Mesendoderm (in vitro differentiated cells): ENCODE measurements at regions not wholly inside any gene's neighbourhood (a gene's known extent, or its start where the extent isn't known, plus 50 kb on each side); places are given as distances from the start of the nearest gene placed in this dataset.
A peak's percentile ranks its signal among the peaks of the same experiment; 100 is the strongest.

Experiments used
- DNase-seq: peaks from one replicate; pipeline ENCODE4 v3.0.0; 2013
- H2AK5ac ChIP-seq: 2 replicates; pipeline ENCODE4 v1.6.1; 2013; ENCODE audit warnings: low read length, inconsistent platforms
- H2BK120ac ChIP-seq: 2 replicates; pipeline ENCODE4 v1.6.1; 2013; ENCODE audit warnings: low read depth, mild to moderate bottlenecking, low read length, moderate library complexity, mixed read lengths
- H2BK15ac ChIP-seq: replicated peaks from 2 replicates; pipeline ENCODE4 v1.6.1; 2013; ENCODE audit warnings: low read depth, mild to moderate bottlenecking, moderate library complexity
- H2BK5ac ChIP-seq: 2 replicates; pipeline ENCODE4 v1.6.1; 2013; ENCODE audit warnings: low read length, inconsistent platforms
- H3K18ac ChIP-seq: 2 replicates; pipeline ENCODE4 v1.6.1; 2013; ENCODE audit warnings: mild to moderate bottlenecking, low read length, mixed read lengths
- H3K23ac ChIP-seq: one replicate; pipeline ENCODE4 v1.6.1; 2013; ENCODE audit warnings: low read length
- H3K27ac ChIP-seq: 2 replicates; pipeline ENCODE4 v1.5.1; 2013; ENCODE audit warnings: low read depth, mild to moderate bottlenecking, inconsistent platforms, low read length, moderate library complexity
- H3K27me3 ChIP-seq: 2 replicates; pipeline ENCODE4 v1.6.1; 2013; ENCODE audit warnings: low read length, control low read depth, mild to moderate bottlenecking, inconsistent platforms; ENCODE audit not compliant: insufficient read depth, poor library complexity
- H3K36me3 ChIP-seq: 2 replicates; pipeline ENCODE4 v1.6.1; 2013; ENCODE audit warnings: low read length, inconsistent platforms; ENCODE audit not compliant: control insufficient read depth, insufficient read depth
- H3K4ac ChIP-seq: one replicate; pipeline ENCODE4 v1.6.1; 2013; ENCODE audit warnings: low read depth, mild to moderate bottlenecking, low read length, moderate library complexity
- H3K4me1 ChIP-seq: 2 replicates; pipeline ENCODE4 v1.6.1; 2013; ENCODE audit warnings: low read depth, low read length, inconsistent platforms; ENCODE audit not compliant: control insufficient read depth
- H3K4me2 ChIP-seq: 2 replicates; pipeline ENCODE4 v1.6.1; 2013; ENCODE audit warnings: low read length
- H3K4me3 ChIP-seq: 2 replicates; pipeline ENCODE4 v1.5.1; 2013; ENCODE audit warnings: mild to moderate bottlenecking, low read length
- H3K56ac ChIP-seq: one replicate; pipeline ENCODE4 v1.6.1; 2013; ENCODE audit warnings: low read length
- H3K79me1 ChIP-seq: 2 replicates; pipeline ENCODE4 v1.6.1; 2013; ENCODE audit warnings: low read length, inconsistent platforms
- H3K79me2 ChIP-seq: 2 replicates; pipeline ENCODE4 v1.6.1; 2013; ENCODE audit warnings: mild to moderate bottlenecking, low read length; ENCODE audit not compliant: control insufficient read depth, insufficient read depth
- H3K9ac ChIP-seq: 2 replicates; pipeline ENCODE4 v1.6.1; 2013; ENCODE audit warnings: low read length, inconsistent platforms
- H4K5ac ChIP-seq: one replicate; pipeline ENCODE4 v1.6.1; 2013; ENCODE audit warnings: low read length
- H4K8ac ChIP-seq: one replicate; pipeline ENCODE4 v1.6.1; 2013; ENCODE audit warnings: low read depth, mild to moderate bottlenecking, control low read depth, low read length, moderate library complexity
- WGBS: extraction: QIAGEN DNeasy Blood & Tissue Kit; methylation state at CpG from one replicate; pipeline ENCODE4 v1.1.7; 2013; ENCODE audit warnings: low lambda C conversion rate, missing lambda C conversion rate; ENCODE audit not compliant: insufficient coverage; ENCODE audit errors: extremely low coverage; 5-methylcytosine and 5-hydroxymethylcytosine counted together

DNA sequence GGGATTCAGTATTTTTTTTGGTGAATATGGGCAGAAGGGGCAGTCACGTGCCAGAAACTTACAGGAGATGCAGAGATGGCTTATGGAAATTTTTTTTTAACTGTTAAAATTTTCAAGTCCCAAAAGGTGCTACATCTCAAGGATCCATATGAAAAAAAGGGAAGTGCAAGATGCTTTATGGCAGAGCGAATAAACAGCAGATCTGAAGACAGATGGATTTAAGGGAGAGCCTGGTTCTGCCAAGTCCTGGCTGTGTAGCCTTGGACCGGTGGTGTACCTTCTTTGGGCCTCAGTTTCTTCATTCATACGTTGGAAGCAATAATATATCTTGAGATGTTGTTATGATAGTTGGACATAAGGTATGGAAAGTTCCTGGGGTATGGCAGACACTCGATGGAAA lies 91.5 kb upstream of the ARRDC4 start:
- no peak overlapping the region for H2BK5ac ChIP-seq
- no peak overlapping the region for H3K27ac ChIP-seq
- H3K79me1 ChIP-seq, result no peaks in the 10 kb centered on the region
- no peak overlapping the region for H3K18ac ChIP-seq
- no peak overlapping the region for H4K5ac ChIP-seq
- no peak overlapping the region for H2BK120ac ChIP-seq
- no peak overlapping the region for H2BK15ac ChIP-seq
- no peak overlapping the region for H3K23ac ChIP-seq
- H3K4me2 ChIP-seq, result no peak overlapping the region
- H3K79me2 ChIP-seq, result no peaks in the 10 kb centered on the region
- no peaks in the 10 kb centered on the region for H3K27me3 ChIP-seq
- no peak overlapping the region for H4K8ac ChIP-seq
- no peak for DNase-seq
- H3K9ac ChIP-seq, result no peak overlapping the region
- H3K56ac ChIP-seq, result no peak overlapping the region
- no peak overlapping the region for H3K4me3 ChIP-seq
- H3K4ac ChIP-seq, result no peak overlapping the region
- no CpG with 5 or more reads among the region's 5 CpGs for WGBS
- no peaks in the 10 kb centered on the region for H3K36me3 ChIP-seq
- no peaks in the 10 kb centered on the region for H3K4me1 ChIP-seq
- H2AK5ac ChIP-seq, result no peak overlapping the region

DNA sequence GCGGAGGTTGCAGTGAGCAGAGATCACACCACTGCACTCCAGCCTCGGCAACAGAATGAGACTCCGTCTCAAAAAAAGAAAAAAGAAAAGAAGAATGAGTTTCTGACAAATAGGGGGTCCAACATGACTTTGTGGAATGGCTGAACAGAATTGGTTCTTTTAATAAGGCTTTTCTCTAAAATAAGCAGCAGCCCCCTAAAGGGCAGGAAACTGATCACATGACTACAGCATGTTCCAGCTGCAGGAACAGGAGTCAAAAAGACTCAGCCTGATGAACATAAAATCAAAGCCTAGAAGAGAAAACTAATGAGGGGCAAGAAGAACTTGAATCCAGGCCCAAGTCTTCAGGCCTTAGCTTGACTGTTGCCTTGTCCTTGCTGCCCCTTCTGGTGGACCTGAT lies 89.7 kb upstream of the ARRDC4 start:
- no peak overlapping the region for H3K4ac ChIP-seq
- no peak overlapping the region for H3K9ac ChIP-seq
- no peaks in the 10 kb centered on the region for H3K79me1 ChIP-seq
- no peak overlapping the region for H2AK5ac ChIP-seq
- H3K18ac ChIP-seq, result no peak overlapping the region
- no peak overlapping the region for H3K27ac ChIP-seq
- no peak overlapping the region for H4K5ac ChIP-seq
- no peaks in the 10 kb centered on the region for H3K27me3 ChIP-seq
- no peak overlapping the region for H3K23ac ChIP-seq
- H3K4me2 ChIP-seq, result no peak overlapping the region
- no peak overlapping the region for H2BK15ac ChIP-seq
- no peak overlapping the region for H2BK5ac ChIP-seq
- no peak overlapping the region for H3K4me3 ChIP-seq
- no peak overlapping the region for H4K8ac ChIP-seq
- no peaks in the 10 kb centered on the region for H3K79me2 ChIP-seq
- H3K4me1 ChIP-seq, result no peaks in the 10 kb centered on the region
- no peak overlapping the region for H3K56ac ChIP-seq
- no CpG with 5 or more reads among the region's 3 CpGs for WGBS
- no peak overlapping the region for H2BK120ac ChIP-seq
- DNase-seq, result no peak
- H3K36me3 ChIP-seq, result no peaks in the 10 kb centered on the region

GRCh38 chr15:97874139-97874538 lies 86.4 kb upstream of the ARRDC4 start:
- no CpG with 5 or more reads among the region's 12 CpGs for WGBS
- no peak overlapping the region for H3K18ac ChIP-seq
- no peaks in the 10 kb centered on the region for H3K36me3 ChIP-seq
- H3K9ac ChIP-seq, result no peak overlapping the region
- H3K4me3 ChIP-seq, result no peak overlapping the region
- H3K4me2 ChIP-seq, result no peak overlapping the region
- DNase-seq, result peak; percentile 12
- H4K5ac ChIP-seq, result no peak overlapping the region
- H3K4me1 ChIP-seq, result no peaks in the 10 kb centered on the region
- no peak overlapping the region for H4K8ac ChIP-seq
- no peaks in the 10 kb centered on the region for H3K27me3 ChIP-seq
- H2BK15ac ChIP-seq, result no peak overlapping the region
- no peak overlapping the region for H2BK120ac ChIP-seq
- no peak overlapping the region for H3K4ac ChIP-seq
- no peaks in the 10 kb centered on the region for H3K79me1 ChIP-seq
- H3K56ac ChIP-seq, result no peak overlapping the region
- H3K79me2 ChIP-seq, result no peaks in the 10 kb centered on the region
- no peak overlapping the region for H2AK5ac ChIP-seq
- H3K27ac ChIP-seq, result no peak overlapping the region
- H2BK5ac ChIP-seq, result no peak overlapping the region
- H3K23ac ChIP-seq, result no peak overlapping the region

DNA sequence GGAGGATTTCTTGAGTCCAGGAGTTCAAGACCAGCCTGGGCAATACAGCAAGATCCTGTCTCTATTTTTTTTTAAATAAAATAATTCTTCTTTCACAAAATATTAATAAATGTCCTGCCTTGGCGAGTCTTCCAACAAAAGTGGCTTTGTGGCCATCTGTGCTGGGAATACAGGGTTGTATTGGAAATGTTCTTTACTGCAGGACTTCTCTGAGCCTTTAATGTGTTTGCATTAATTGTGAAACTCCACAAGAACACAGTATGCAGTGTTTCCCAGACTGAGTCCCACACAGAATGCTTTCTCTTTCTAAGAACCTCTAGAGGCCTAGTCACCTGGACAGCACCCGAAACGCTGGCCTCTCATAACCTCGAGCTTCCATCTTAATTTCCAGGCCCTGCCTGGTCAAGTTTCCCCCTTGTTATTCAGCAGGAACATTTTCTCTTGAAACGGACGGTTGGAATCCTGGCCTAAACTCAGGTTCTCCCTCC lies 85.4 kb upstream of the ARRDC4 start:
- Histone ChIP-seq H4K5ac (no peak overlapping the region), H3K4ac (no peak overlapping the region), H4K8ac (no peak overlapping the region), H3K4me2 (no peak overlapping the region), H3K79me2 (no peaks in the 10 kb centered on the region), H3K27me3 (no peaks in the 10 kb centered on the region), H3K56ac (no peak overlapping the region), H3K36me3 (no peaks in the 10 kb centered on the region), H3K9ac (no peak overlapping the region), H3K79me1 (no peaks in the 10 kb centered on the region), H2BK120ac (no peak overlapping the region), H2BK5ac (no peak overlapping the region), H2BK15ac (no peak overlapping the region), H3K4me1 (no peaks in the 10 kb centered on the region), H3K18ac (no peak overlapping the region), H3K27ac (no peak overlapping the region), H3K4me3 (no peak overlapping the region), H3K23ac (no peak overlapping the region), H2AK5ac (no peak overlapping the region)
- DNase-seq, result no peak
- WGBS, result no CpG with 5 or more reads among the region's 6 CpGs

DNA sequence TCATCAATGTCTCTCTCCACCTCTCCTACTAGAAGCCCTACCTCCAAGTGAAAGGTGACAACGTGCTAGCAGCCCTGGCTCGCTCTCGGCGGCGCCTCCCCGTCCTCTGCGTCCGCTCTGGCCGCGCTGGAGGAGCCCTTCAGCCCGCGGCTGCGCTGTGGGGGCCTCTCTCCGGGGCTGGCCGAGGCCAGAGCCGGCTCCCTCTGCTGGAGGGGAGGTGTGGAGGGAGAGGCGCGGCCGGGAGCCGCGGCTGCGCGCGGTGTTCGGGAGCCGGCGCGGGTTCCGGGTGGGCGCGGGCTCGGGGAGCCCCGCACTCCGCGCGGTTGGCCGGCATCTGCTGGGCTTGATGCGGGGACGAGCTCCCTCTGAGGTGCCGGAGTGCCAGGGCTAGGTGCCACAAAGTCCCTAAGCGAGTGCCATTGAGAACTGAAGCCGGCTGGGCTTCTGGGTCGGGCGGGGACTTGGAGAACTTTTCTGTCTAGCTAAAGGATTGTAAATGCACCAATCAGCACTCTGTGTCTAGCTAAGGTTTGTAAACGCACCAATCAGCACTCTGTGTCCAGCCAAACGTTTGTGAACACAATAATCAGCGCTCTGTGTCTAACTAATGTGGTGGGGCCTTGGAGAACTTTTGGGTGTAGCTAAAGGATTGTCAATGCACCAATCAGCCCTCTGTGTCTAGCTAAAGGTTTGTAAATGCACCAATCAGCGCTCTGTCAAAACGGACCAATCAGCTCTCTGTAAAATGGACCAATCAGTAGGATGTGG lies 84.8 kb upstream of the ARRDC4 start:
- H3K27me3 ChIP-seq, result no peaks in the 10 kb centered on the region
- no peaks in the 10 kb centered on the region for H3K79me2 ChIP-seq
- H3K4me3 ChIP-seq, result no peak overlapping the region
- no peaks in the 10 kb centered on the region for H3K36me3 ChIP-seq
- no peak overlapping the region for H3K9ac ChIP-seq
- H3K56ac ChIP-seq, result no peak overlapping the region
- no peak overlapping the region for H3K23ac ChIP-seq
- H3K79me1 ChIP-seq, result no peaks in the 10 kb centered on the region
- no peak overlapping the region for H2BK15ac ChIP-seq
- no peak overlapping the region for H2AK5ac ChIP-seq
- H2BK120ac ChIP-seq, result no peak overlapping the region
- H2BK5ac ChIP-seq, result no peak overlapping the region
- H3K4me1 ChIP-seq, result no peaks in the 10 kb centered on the region
- H3K4me2 ChIP-seq, result no peak overlapping the region
- WGBS, result no CpG with 5 or more reads among the region's 49 CpGs
- H4K8ac ChIP-seq, result no peak overlapping the region
- no peak overlapping the region for H3K18ac ChIP-seq
- DNase-seq, result no peak
- no peak overlapping the region for H4K5ac ChIP-seq
- no peak overlapping the region for H3K27ac ChIP-seq
- H3K4ac ChIP-seq, result no peak overlapping the region

GRCh38 chr15:97876281-97876675 lies 84.2 kb upstream of the ARRDC4 start:
- H3K36me3 ChIP-seq, result no peaks in the 10 kb centered on the region
- no peaks in the 10 kb centered on the region for H3K27me3 ChIP-seq
- DNase-seq, result no peak
- H4K8ac ChIP-seq, result no peak overlapping the region
- H4K5ac ChIP-seq, result no peak overlapping the region
- no peak overlapping the region for H3K18ac ChIP-seq
- H2BK15ac ChIP-seq, result no peak overlapping the region
- H3K56ac ChIP-seq, result no peak overlapping the region
- no peak overlapping the region for H3K4me3 ChIP-seq
- H2BK120ac ChIP-seq, result no peak overlapping the region
- H3K4me2 ChIP-seq, result no peak overlapping the region
- no peak overlapping the region for H2BK5ac ChIP-seq
- WGBS, result no CpG with 5 or more reads among the region's 10 CpGs
- no peaks in the 10 kb centered on the region for H3K4me1 ChIP-seq
- no peak overlapping the region for H3K23ac ChIP-seq
- no peaks in the 10 kb centered on the region for H3K79me2 ChIP-seq
- H3K27ac ChIP-seq, result no peak overlapping the region
- H3K79me1 ChIP-seq, result no peaks in the 10 kb centered on the region
- no peak overlapping the region for H2AK5ac ChIP-seq
- H3K9ac ChIP-seq, result no peak overlapping the region
- H3K4ac ChIP-seq, result no peak overlapping the region
